ENCODE measurements at regions not wholly inside any gene's neighbourhood (a gene's known extent, or its start where the extent isn't known, plus 50 kb on each side); places are given as distances from the start of the nearest gene placed in this dataset.

DNA sequence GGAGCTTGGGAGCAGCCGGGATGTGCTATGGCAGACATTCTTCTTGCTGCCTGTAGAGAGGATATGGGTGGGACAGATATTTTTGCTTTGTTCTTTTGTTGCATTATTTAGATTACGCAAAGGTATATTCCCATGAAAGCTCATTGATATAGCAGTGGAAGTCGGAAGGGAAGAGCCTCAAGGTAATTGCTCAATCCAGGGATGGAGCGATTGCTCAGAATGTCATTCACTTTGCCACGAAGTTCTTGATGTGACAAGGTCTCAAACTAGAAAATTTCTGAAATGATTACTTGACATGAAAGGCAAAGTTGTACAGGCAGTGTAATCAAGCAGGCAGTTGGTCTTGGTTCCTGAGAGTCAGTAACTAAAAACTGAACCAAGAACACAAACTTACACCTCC, 615.6 kb upstream of the CDH4 start:
- no peaks in the 10 kb centered on the region for H3K36me3 ChIP-seq (ENCODE audit: low read depth)
- intact Hi-C loops (cut with DNase I, micrococcal nuclease): no loop called here
- no peaks in the 10 kb centered on the region for H3K4me1 ChIP-seq (ENCODE audit: low read depth)
- DNase-seq (no peak), ATAC-seq (no peak)
- H3K4me3 ChIP-seq: no peak overlapping the region
- H3K9me3 ChIP-seq: peaks cover 6% of the 10 kb centered on the region
- TF ChIP-seq, protein P1, sequence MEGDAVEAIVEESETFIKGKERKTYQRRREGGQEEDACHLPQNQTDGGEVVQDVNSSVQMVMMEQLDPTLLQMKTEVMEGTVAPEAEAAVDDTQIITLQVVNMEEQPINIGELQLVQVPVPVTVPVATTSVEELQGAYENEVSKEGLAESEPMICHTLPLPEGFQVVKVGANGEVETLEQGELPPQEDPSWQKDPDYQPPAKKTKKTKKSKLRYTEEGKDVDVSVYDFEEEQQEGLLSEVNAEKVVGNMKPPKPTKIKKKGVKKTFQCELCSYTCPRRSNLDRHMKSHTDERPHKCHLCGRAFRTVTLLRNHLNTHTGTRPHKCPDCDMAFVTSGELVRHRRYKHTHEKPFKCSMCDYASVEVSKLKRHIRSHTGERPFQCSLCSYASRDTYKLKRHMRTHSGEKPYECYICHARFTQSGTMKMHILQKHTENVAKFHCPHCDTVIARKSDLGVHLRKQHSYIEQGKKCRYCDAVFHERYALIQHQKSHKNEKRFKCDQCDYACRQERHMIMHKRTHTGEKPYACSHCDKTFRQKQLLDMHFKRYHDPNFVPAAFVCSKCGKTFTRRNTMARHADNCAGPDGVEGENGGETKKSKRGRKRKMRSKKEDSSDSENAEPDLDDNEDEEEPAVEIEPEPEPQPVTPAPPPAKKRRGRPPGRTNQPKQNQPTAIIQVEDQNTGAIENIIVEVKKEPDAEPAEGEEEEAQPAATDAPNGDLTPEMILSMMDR (IDR thresholded peaks at IDR 0.05): no peak

DNA sequence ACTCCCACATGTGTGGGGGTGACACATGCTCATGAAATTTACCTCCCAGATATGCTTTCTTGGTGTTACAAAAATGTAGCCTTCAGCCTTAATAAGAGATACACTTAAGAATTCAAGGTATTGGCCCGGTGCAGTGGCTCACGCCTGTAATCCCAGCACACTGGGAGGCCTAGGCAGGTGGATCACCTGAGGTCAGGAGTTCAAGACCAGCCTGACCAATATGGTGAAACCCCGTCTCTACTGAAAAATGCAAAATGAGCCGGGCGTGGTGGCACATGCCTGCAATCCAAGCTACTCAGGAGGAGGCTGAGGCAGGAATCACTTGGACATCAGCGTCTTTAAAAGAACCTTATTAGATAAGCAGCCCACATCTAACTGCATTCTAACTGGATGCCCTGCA, 614.3 kb upstream of the CDH4 start:
- Histone ChIP-seq H3K4me3 (no peak overlapping the region), H3K9me3 (peaks cover 9% of the 10 kb centered on the region), H3K4me1 (ENCODE audit: low read depth) (no peaks in the 10 kb centered on the region), H3K36me3 (ENCODE audit: low read depth) (no peaks in the 10 kb centered on the region)
- ATAC-seq (no peak), DNase-seq (no peak)
- intact Hi-C loops (cut with DNase I, micrococcal nuclease): no loop called here
- TF ChIP-seq, protein P1 (IDR thresholded peaks at IDR 0.05): no peak

DNA sequence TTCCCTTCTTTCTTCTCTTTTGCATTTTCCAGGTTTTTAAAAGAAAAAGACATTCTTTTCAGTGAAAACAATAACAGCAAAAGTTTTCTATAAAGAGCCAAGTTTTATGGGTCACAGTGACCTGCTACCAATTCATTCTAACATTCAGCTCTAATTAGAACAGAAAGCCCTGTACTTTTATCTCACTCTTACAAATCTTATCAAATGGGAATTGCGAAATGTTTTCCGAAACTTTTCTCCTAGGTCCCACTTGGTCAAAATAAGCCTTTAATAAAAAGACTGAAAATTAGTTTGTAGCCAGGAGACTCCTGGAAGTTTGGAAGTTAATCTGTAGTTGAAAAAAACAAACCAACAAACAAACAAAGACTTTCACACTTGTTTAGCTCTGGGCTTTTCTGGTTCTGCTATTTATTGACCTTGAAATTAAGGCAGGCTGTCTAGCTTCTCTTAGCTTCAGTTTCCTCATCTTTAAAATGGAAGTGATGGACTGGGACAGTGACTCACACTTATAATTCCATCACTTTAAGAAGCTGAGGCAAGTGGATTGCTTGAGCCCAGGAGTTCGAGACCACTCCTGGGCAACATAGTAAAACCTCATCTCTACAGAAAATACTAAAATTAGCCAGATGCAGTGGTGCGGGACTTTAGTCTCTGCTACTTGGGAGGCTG, 613.5 kb upstream of the CDH4 start:
- H3K9me3 ChIP-seq: peaks cover 14% of the 10 kb centered on the region
- no peaks in the 10 kb centered on the region for H3K4me1 ChIP-seq (ENCODE audit: low read depth)
- no peaks in the 10 kb centered on the region for H3K36me3 ChIP-seq (ENCODE audit: low read depth)
- ATAC-seq (no peak), DNase-seq (no peak)
- intact Hi-C loops (cut with DNase I, micrococcal nuclease): no loop called here
- no peak overlapping the region for H3K4me3 ChIP-seq
- TF ChIP-seq, protein P1 (IDR thresholded peaks at IDR 0.05): no peak

DNA sequence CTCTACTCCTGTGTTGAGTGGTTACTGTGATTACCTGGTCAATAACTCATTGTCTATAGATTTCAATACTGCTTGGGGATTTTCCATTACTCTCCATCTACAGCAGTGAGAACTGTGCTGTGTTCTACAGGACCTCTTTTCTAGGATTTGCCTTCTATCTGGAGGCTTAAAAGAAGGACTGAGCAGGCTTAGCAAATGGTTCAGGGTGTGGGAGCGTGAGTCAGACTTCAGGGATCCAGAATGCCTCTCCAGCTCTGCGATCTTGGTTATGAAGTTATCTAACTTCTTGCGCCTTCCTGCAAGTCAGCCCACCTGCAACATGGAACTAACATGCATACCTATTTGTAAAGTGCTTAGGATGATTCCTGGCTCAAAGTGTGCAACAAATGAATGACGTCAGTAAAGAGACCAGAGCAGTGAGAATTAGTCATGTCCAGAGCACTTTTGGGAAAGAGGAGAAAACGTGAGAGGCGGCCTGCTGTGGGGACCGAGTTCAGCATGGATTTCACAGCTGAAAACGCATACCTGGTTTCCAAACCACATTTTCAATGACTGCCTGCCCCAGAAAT, 610.1 kb upstream of the CDH4 start:
- intact Hi-C loops (cut with DNase I, micrococcal nuclease): no loop called here
- Histone ChIP-seq H3K9me3 (peaks cover 17% of the 10 kb centered on the region), H3K4me3 (no peak overlapping the region), H3K36me3 (ENCODE audit: low read depth) (no peaks in the 10 kb centered on the region), H3K4me1 (ENCODE audit: low read depth) (no peaks in the 10 kb centered on the region)
- DNase-seq: no peak
- TF ChIP-seq, protein P1 (IDR thresholded peaks at IDR 0.05): no peak
- ATAC-seq: no peak

DNA sequence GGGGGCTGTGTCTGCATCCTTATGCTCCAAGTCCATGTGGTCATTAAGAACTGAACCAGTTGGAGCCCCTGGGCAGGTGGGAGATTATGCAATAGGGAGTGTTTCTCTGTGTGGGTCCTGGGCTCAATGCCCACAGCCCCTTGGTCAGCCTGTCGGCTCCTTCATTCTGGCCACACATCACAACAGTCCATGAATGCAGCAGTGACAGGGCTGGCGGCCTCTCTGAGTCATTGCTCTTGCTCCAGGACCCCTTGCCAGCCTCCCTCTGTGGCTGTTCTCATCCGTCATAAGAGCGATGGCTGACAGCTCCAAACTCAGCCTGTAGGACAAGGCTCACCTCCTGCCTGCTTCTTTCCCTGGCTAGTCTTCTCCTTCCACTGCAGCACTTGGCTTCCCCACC, 609.5 kb upstream of the CDH4 start:
- DNase-seq (no peak), ATAC-seq (no peak)
- peaks cover 17% of the 10 kb centered on the region for H3K9me3 ChIP-seq
- TF ChIP-seq, protein P1 (IDR thresholded peaks at IDR 0.05): no peak
- H3K4me1 ChIP-seq (ENCODE audit: low read depth): no peaks in the 10 kb centered on the region
- intact Hi-C loops (cut with DNase I, micrococcal nuclease): no loop called here
- H3K36me3 ChIP-seq (ENCODE audit: low read depth): no peaks in the 10 kb centered on the region
- H3K4me3 ChIP-seq: no peak overlapping the region
